ENCODE measurements at regions not wholly inside any gene's neighbourhood (a gene's known extent, or its start where the extent isn't known, plus 50 kb on each side); places are given as distances from the start of the nearest gene placed in this dataset.

DNA sequence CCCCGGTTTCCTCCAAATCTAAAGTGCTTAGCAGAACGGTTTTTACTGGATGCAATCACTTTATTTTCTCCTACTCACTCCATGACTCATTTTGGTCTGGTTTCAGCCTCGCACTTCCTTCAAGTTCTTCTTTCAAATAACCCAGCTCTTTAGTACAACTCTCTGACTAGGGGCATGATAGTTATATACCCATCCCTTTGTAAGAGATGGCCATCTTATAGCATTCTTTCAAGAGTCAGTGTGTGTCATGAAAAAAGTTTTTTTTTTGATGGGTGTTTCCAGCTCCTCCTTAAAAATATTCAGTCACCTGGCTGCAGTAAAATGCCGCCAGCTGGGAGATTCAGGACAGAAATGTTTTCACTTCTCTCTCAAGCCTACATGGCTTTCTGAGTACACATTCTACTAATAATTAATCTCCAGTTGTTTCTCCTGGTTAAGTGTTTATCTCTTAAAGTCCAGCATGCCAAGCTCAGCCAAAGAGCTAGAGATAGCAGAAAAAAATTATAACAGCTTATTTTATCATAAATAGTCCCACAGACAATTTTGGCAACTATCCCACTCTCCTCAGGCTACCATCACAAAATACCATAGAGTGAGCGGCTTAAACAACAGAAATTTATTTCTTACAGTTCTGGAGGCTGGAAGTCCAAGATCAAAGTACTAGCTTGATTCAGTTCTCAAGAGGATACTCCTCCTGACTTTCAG is 139.3 kb downstream of the GASK1B start:
- no peak for TF ChIP-seq POLR2A (IDR thresholded peaks at IDR 0.05)
- TF ChIP-seq, protein P1, sequence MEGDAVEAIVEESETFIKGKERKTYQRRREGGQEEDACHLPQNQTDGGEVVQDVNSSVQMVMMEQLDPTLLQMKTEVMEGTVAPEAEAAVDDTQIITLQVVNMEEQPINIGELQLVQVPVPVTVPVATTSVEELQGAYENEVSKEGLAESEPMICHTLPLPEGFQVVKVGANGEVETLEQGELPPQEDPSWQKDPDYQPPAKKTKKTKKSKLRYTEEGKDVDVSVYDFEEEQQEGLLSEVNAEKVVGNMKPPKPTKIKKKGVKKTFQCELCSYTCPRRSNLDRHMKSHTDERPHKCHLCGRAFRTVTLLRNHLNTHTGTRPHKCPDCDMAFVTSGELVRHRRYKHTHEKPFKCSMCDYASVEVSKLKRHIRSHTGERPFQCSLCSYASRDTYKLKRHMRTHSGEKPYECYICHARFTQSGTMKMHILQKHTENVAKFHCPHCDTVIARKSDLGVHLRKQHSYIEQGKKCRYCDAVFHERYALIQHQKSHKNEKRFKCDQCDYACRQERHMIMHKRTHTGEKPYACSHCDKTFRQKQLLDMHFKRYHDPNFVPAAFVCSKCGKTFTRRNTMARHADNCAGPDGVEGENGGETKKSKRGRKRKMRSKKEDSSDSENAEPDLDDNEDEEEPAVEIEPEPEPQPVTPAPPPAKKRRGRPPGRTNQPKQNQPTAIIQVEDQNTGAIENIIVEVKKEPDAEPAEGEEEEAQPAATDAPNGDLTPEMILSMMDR (IDR thresholded peaks at IDR 0.05 in 4 of 5, conservative IDR thresholded peaks at IDR 0.05 in 1 of 5) = no peak
